ENCODE measurements at regions not wholly inside any gene's neighbourhood (a gene's known extent, or its start where the extent isn't known, plus 50 kb on each side); places are given as distances from the start of the nearest gene placed in this dataset.

DNA sequence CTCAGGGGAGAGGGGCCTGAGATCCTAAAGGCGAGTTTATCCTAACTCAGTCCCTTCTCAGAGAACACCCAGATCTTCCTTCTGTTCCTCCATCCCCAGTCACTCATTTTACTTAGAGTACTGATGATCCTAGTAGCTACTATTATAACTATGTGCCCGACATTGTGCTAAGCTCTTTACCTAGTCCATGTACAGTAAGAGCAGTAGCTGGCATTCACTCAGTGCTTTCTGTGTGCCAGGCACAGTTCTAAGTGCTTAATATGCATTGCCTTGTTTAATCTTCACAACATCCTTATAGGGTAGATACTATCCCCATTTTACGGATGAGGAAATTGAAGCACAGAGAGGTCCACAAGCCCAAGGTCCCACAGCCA is 58.3 kb downstream of the FRMPD3 start:
- TF ChIP-seq, protein P1, sequence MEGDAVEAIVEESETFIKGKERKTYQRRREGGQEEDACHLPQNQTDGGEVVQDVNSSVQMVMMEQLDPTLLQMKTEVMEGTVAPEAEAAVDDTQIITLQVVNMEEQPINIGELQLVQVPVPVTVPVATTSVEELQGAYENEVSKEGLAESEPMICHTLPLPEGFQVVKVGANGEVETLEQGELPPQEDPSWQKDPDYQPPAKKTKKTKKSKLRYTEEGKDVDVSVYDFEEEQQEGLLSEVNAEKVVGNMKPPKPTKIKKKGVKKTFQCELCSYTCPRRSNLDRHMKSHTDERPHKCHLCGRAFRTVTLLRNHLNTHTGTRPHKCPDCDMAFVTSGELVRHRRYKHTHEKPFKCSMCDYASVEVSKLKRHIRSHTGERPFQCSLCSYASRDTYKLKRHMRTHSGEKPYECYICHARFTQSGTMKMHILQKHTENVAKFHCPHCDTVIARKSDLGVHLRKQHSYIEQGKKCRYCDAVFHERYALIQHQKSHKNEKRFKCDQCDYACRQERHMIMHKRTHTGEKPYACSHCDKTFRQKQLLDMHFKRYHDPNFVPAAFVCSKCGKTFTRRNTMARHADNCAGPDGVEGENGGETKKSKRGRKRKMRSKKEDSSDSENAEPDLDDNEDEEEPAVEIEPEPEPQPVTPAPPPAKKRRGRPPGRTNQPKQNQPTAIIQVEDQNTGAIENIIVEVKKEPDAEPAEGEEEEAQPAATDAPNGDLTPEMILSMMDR (IDR thresholded peaks at IDR 0.05 in 2 of 3, conservative IDR thresholded peaks at IDR 0.05 in 1 of 3; ENCODE audit: control insufficient read depth in 2 of 3, extremely low read depth in 1 of 3, insufficient read depth in 1 of 3, low read depth in 3 of 3, low read length in 3 of 3): no peak
- TF ChIP-seq NFIC (IDR thresholded peaks at IDR 0.05; ENCODE audit: low read depth, low read length) (no peak), CHD2 (IDR thresholded peaks at IDR 0.05; ENCODE audit: borderline replicate concordance, low read depth, low read length) (no peak), FOS (IDR thresholded peaks at IDR 0.05; ENCODE audit: borderline replicate concordance, extremely low read depth, insufficient read length) (no peak), POLR2A (IDR thresholded peaks at IDR 0.05; ENCODE audit: low read depth, low read length) (no peak), CHD4 (IDR thresholded peaks at IDR 0.05) (no peak), RELA (IDR thresholded peaks at IDR 0.05; ENCODE audit: borderline replicate concordance, partially characterized antibody) (no peak), CBX3 (IDR thresholded peaks at IDR 0.05; ENCODE audit: borderline replicate concordance, low read depth) (no peak), POLR2AphosphoS5 (IDR thresholded peaks at IDR 0.05; ENCODE audit: low read length) (no peak)
- TF ChIP-seq, protein P2, sequence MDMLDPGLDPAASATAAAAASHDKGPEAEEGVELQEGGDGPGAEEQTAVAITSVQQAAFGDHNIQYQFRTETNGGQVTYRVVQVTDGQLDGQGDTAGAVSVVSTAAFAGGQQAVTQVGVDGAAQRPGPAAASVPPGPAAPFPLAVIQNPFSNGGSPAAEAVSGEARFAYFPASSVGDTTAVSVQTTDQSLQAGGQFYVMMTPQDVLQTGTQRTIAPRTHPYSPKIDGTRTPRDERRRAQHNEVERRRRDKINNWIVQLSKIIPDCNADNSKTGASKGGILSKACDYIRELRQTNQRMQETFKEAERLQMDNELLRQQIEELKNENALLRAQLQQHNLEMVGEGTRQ (IDR thresholded peaks at IDR 0.05; ENCODE audit: borderline replicate concordance, low read depth, low read length): no peak
- TF ChIP-seq, protein P3, sequence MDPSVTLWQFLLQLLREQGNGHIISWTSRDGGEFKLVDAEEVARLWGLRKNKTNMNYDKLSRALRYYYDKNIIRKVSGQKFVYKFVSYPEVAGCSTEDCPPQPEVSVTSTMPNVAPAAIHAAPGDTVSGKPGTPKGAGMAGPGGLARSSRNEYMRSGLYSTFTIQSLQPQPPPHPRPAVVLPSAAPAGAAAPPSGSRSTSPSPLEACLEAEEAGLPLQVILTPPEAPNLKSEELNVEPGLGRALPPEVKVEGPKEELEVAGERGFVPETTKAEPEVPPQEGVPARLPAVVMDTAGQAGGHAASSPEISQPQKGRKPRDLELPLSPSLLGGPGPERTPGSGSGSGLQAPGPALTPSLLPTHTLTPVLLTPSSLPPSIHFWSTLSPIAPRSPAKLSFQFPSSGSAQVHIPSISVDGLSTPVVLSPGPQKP (IDR thresholded peaks at IDR 0.05; ENCODE audit: low read depth, low read length): no peak
